ENCODE measurements at regions not wholly inside any gene's neighbourhood (a gene's known extent, or its start where the extent isn't known, plus 50 kb on each side); places are given as distances from the start of the nearest gene placed in this dataset.
A peak's percentile ranks its signal among the peaks of the same experiment; 100 is the strongest.

GRCh38 chr11:109291553-109291952 lies 130.4 kb upstream of the C11orf87 start:
- no peak for DNase-seq

GRCh38 chr11:109298865-109299264 lies 123.1 kb upstream of the C11orf87 start:
- DNase-seq: no peak

- no peak for DNase-seq
Measured at GRCh38 chr11:109300211-109300610, 121.8 kb upstream of the C11orf87 start.

- no peak for DNase-seq
Measured at GRCh38 chr11:109302591-109303334, 119.2 kb upstream of the C11orf87 start.

GRCh38 chr11:109303342-109303741 lies 118.6 kb upstream of the C11orf87 start:
- no peak for DNase-seq

- no peak for DNase-seq
Measured at GRCh38 chr11:109304159-109304558, 117.8 kb upstream of the C11orf87 start.

- no peak for DNase-seq
Measured at GRCh38 chr11:109305009-109305408, 117.0 kb upstream of the C11orf87 start.

GRCh38 chr11:109306322-109306721 lies 115.7 kb upstream of the C11orf87 start:
- DNase-seq: no peak

- DNase-seq: no peak
Measured at GRCh38 chr11:109307366-109307765, 114.6 kb upstream of the C11orf87 start.

GRCh38 chr11:109308551-109308950 lies 113.4 kb upstream of the C11orf87 start:
- no peak for DNase-seq

- DNase-seq: peak in 1 of 2 experiments; percentile 53
Measured at GRCh38 chr11:109309153-109309552, 112.8 kb upstream of the C11orf87 start.

GRCh38 chr11:109317726-109318125 lies 104.3 kb upstream of the C11orf87 start:
- no peak for DNase-seq

- no peak for DNase-seq
Measured at GRCh38 chr11:109320595-109320994, 101.4 kb upstream of the C11orf87 start.

- no peak for DNase-seq
Measured at GRCh38 chr11:109326781-109327180, 95.2 kb upstream of the C11orf87 start.

GRCh38 chr11:109329716-109330115 lies 92.3 kb upstream of the C11orf87 start:
- DNase-seq: no peak

GRCh38 chr11:109338131-109338530 lies 83.9 kb upstream of the C11orf87 start:
- no peak for DNase-seq

- no peak for DNase-seq
Measured at GRCh38 chr11:109342261-109342660, 79.7 kb upstream of the C11orf87 start.

- no peak for DNase-seq
Measured at GRCh38 chr11:109343242-109343641, 78.7 kb upstream of the C11orf87 start.

- no peak for DNase-seq
Measured at GRCh38 chr11:109347304-109347703, 74.7 kb upstream of the C11orf87 start.

GRCh38 chr11:109349276-109350080 lies 72.5 kb upstream of the C11orf87 start:
- no peak for DNase-seq

GRCh38 chr11:109350091-109350490 lies 71.9 kb upstream of the C11orf87 start:
- no peak for DNase-seq

GRCh38 chr11:109362059-109362458 lies 59.9 kb upstream of the C11orf87 start:
- DNase-seq: no peak

- no peak for DNase-seq
Measured at GRCh38 chr11:109363682-109364081, 58.3 kb upstream of the C11orf87 start.

GRCh38 chr11:109364851-109365250 lies 57.1 kb upstream of the C11orf87 start:
- DNase-seq: no peak
